Epithelial cell of esophagus (primary cell): ENCODE measurements at regions not wholly inside any gene's neighbourhood (a gene's known extent, or its start where the extent isn't known, plus 50 kb on each side); places are given as distances from the start of the nearest gene placed in this dataset.
"Not testable (repeated sequence)": the region's sequence is repeated elsewhere in the genome, so short reads cannot be mapped to it uniquely, and the experiment has no call there.

Experiments
- DNase-seq: peaks from one replicate; pipeline ENCODE4 v3.0.0; 2010; ENCODE audit warnings: low read depth
- H3K4me3 ChIP-seq: 2 replicates; pipeline ENCODE4 v1.5.1; 2011; ENCODE audit warnings: mild to moderate bottlenecking, low read length, control low read depth
- TF ChIP-seq, protein P1 (sequence below): IDR thresholded peaks from 2 replicates; pipeline ENCODE4 v1.5.1; 2011; ENCODE audit warnings: low read depth, mild to moderate bottlenecking, low read length, control low read depth, inconsistent platforms; ENCODE audit not compliant: insufficient read depth; ENCODE audit errors: missing control alignments

DNA sequence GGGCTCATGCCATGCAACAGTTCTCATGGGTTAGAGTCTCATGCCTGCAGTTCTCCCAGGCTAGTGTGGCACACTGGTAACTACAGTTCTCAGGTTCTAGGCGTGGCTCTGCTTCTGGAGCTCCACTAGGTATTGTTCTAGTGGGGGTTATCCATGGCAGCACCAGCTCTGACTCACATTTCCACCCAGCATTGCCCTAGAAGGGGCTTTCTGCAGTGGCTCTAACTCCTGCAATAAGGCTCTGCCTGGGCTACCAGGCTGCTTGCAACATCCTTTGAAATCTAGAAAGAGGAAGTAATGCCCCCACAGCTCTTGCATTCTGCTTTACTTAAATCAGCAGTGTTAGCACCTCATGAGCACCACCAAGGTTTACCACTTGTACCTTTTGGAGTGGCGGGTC, 220.3 kb upstream of the ARID2 start:
- peak; percentile 14 for DNase-seq
- TF ChIP-seq, protein P1, sequence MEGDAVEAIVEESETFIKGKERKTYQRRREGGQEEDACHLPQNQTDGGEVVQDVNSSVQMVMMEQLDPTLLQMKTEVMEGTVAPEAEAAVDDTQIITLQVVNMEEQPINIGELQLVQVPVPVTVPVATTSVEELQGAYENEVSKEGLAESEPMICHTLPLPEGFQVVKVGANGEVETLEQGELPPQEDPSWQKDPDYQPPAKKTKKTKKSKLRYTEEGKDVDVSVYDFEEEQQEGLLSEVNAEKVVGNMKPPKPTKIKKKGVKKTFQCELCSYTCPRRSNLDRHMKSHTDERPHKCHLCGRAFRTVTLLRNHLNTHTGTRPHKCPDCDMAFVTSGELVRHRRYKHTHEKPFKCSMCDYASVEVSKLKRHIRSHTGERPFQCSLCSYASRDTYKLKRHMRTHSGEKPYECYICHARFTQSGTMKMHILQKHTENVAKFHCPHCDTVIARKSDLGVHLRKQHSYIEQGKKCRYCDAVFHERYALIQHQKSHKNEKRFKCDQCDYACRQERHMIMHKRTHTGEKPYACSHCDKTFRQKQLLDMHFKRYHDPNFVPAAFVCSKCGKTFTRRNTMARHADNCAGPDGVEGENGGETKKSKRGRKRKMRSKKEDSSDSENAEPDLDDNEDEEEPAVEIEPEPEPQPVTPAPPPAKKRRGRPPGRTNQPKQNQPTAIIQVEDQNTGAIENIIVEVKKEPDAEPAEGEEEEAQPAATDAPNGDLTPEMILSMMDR = no peak
- H3K4me3 ChIP-seq = no peak overlapping the region

DNA sequence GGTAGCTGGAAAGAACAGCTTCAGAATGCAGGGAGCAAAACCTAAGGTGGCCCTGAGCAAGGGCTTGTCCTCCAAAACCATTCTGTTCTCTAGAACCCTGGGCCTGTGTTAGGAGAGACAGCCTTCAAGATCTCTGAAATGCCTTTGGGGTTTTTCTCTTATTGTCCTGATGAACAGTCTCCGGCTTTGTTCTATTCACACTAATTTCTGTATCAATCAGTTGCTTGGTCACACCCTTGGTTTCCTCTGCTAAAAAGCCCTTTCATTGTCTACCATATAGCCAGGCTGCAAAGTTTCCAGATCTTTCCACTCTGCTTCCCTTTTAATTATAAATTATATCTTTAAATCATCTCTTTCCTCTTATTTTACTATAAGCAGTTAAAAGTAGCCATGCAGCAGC, 219.9 kb upstream of the ARID2 start:
- no peak overlapping the region for H3K4me3 ChIP-seq
- TF ChIP-seq, protein P1 = no peak
- DNase-seq = no peak

DNA sequence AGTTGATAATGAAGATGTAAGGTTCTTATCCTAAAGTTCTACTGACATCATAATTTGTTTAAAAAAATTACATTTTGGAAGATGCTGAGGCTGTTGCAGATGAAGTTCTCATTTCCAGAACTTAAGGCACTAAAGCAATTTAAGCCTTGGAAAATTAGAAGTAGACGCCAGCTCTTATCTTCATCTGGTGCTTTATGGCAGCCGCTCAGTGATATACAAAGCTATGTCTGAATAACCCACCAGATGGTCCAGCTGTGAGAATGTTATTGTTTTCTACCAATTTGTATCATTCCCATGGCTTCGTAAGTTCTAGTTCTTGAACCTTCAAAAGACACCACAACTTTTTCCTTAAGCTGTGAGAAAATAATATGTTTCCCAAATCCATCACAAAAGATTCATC, 212.1 kb upstream of the ARID2 start:
- no peak overlapping the region for H3K4me3 ChIP-seq

DNA sequence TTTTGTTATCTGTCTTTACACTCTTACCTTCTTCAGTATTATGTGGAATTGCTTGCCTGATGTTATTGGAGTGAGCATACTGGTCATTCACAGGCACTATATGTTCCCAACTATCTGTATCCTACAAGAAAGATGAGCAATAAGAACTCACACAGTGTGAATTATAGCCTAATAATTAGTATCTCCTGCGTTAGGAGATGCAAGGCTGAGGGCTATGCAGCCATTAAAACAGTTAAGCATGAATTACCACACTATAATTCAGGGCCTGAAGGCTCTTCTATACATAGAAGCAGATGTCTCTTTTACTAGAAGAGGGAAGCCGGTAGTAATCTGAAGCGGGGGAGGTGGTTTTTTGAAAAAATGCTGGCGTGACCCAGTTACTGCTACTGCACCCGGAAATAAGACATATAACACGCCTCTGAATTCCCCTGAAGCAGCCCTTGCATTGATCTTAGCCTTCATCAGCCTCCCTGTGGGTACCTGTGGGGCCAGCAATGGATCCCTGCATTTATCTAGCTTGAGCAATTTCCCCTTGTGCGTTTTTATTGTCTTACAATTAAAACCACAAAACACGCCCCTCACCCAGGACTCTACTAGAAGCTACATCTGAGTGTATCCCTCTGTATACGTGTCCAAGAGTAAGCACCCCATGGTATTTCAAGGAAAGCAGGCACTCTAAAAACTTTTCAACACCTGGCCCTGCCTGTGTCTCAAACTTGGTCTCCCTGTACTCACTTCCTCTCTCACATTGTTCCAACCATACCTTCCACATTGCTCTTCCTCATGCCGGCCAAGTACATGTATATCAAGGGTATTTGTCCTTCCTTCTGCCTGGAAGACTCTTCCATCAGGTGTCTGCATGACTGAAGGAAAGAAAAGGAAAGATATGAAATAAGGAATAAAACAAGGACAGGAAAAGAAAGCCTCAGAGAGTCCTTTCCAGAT, 210.9 kb upstream of the ARID2 start:
- TF ChIP-seq, protein P1 = no peak
- no peak overlapping the region for H3K4me3 ChIP-seq
- no peak for DNase-seq

More for the DNA sequence above, 212.1 kb upstream of the ARID2 start:
- TF ChIP-seq, protein P1 = no peak
- DNase-seq = no peak

DNA sequence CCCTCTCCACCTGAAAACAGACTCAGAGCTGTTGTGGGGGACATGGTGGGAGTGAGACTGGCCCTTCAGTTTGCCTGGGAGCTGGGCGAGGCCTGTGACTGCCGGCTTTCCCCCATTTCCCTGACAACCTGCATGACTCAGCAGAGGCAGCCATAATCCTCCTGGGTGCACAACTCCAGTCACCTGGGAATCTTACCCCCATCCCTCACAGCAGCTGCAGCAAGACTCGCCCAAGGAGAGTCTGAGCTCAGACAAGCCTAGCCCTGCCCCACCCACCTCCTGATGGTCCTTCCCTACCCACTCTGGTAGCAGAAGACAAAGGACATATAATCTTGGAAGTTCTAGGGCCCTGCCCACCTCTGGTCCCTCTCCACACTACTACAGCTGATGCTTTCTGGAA, 207.3 kb upstream of the ARID2 start:
- peak; percentile 35 for DNase-seq
- H3K4me3 ChIP-seq = no peak overlapping the region
- TF ChIP-seq, protein P1 = no peak

DNA sequence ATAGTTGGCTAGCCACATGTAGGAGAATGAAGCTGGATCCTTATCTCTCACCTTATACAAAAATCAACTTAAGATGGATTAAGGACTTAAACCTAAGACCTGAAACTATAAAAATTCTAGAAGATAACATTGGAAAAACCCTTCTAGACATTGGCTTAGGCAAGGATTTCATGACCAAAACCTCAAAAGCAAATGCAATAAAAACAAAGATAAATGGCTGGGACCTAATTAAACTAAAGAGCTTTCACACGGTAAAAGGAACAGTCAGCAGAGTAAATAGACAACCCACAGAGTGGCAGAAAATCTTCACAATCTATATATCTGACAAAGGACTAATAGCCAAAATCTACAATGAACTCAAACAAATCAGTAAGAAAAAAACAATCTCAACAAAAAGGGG, 202.7 kb upstream of the ARID2 start:
- not testable (repeated sequence) for DNase-seq, H3K4me3 ChIP-seq

DNA sequence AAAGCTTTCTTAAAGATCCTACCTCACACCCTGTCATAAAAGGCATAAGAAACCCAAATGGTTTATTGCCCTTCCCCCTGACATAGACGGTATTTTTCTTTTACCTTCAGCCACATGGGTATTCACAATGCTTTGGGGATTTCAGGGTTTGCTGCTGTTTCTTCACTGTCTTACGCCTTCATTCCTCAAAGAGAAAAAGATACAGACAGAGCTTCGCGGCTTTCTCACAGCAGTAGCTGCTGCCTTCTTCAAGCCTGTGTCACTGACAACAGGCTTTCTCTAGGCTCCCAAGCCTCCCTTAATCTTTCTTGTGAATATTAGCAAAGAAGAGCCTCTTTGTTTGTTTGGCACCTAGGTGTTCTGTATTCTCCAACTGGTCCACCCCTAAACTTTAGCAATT, 197.4 kb upstream of the ARID2 start:
- TF ChIP-seq, protein P1 = no peak
- H3K4me3 ChIP-seq = no peak overlapping the region
- DNase-seq = no peak
